ENCODE measurements at regions not wholly inside any gene's neighbourhood (a gene's known extent, or its start where the extent isn't known, plus 50 kb on each side); places are given as distances from the start of the nearest gene placed in this dataset.

GRCh38 chr14:104341532-104342434 is 203.4 kb downstream of the KIF26A start:
- no peak for DNase-seq (ENCODE audit: low read depth)

DNA sequence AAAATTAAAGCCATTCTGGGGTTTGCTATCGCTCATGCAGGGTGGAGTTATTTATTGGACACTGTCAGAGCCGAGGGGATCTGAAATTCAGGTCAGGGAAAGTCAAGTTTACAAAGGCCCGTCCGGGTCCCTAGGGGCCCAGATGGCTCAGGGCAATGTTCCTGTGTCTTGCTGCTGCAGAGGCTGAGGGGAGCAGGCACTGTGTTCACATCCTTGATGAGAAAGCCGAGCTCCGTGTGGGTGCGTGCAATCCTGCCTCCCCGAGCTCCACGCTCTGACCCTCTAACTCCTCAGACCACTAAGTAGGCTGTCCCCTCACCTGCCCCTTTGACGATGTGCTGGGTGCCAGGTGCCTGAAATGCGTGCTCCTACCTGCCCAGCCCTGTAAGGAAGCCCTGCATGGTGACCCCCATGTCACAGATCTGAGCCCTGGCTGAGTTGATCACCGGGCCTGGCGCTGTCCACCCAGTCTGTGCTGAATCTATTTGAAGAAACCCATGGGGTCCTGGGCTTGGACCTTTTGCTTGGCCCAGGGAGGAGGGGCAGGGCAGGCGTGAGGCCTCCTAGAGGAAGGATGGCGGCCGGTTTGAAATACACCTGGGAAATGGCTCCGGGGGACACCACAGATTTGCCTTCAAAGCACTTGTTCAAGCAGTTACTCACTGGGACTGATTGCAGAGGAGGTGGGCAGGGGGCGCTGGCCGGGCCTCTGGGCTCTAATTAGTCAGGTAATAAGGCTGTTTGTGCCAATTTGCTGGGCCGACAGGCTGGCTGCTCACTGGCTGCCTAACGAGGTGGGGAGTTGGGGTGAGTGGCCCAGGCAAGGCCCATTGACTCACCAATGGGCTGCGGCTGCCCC is 204.3 kb downstream of the KIF26A start:
- DNase-seq (ENCODE audit: low read depth): no peak

GRCh38 chr14:104343294-104343625 is 204.9 kb downstream of the KIF26A start:
- no peak for DNase-seq (ENCODE audit: low read depth)

DNA sequence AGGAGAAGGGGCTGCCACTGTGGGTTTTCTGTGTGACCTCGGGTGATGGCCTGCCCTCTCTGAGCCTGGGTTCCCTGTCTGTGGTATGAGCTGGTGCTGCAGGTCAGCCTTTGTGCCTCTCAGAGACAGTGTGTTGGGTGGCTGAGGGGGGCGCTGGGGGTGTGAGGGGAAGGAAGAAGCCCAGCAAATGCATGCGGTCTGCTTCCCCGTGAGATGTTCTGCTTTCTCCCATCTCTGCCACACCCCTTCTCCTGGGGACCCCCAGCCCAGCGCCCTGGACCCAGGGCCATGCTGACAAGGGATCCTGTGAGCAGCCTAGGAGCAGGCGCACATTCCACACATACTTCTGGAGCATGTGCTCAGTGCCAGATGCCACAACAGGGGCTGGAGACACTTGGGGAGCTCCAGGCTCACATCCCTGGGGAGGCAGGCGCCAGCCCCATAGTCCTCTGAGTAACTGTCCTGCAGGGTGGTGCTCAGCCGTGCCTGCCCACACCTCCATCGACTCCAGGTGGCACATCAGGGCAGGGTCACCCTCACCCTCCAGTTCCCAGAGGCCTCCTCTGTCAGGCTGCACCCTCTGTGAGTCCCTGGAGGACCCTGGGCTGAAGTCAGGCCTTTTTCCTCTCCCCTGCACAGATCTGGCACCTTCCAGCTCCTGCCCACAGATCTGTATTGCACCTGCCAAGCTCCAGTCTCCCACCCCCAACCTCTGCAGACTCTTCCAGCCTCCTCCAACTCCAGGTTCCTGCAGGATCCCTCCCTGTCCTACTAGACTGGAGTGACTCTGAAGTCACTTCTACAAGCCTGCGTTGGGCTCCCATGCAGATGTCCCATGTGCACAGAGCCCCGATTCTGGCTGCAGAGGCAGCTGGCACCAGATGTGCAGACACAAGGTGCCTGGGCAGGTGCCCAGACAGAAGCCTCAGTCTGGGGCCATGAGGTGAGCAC is 205.6 kb downstream of the KIF26A start:
- no peak for DNase-seq (ENCODE audit: low read depth)

- no peak for DNase-seq (ENCODE audit: low read depth)
These were observed 206.6 kb downstream of the KIF26A start for GRCh38 chr14:104344818-104345620.

DNA sequence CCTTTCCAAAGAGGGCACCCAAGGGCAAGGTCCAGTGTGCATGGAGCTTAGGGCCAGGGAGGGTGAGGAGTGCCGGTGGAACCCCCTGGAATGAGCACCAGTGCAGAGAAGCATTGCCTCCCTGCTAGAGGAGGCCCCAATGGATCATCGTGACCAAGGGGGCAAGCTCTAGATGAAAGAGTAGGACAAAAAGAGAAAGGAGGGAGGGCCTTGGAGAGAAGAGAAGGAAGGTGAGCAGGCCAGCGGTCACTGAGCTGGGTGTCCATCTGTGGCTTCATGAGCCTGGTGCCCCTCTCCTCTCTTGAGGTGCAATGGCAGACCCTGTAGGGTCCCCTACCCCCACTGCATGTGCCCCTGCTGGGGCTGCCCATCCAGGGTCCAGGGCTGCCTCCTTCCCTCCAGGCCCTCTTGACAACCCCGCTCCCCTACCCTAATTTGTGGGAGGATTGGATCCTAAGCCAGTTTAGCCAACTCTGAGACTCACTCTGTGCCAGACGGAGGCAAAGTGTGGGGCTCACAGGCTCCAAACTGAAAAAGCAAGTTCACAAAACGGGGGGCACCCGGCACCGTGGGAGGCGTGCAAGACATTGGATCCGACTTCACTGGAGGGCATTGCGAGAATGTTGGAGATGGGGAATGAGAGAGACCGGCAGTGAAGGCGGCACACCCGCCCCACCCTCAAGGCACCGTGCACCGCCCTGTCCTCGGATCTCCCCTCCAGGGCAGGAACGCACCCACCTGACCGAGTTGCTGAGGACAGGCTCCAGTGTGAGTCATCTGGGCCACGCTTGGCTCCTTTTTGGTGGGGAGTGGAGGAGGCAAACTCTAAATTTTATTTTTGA is 207.5 kb downstream of the KIF26A start:
- DNase-seq (ENCODE audit: low read depth): no peak

DNA sequence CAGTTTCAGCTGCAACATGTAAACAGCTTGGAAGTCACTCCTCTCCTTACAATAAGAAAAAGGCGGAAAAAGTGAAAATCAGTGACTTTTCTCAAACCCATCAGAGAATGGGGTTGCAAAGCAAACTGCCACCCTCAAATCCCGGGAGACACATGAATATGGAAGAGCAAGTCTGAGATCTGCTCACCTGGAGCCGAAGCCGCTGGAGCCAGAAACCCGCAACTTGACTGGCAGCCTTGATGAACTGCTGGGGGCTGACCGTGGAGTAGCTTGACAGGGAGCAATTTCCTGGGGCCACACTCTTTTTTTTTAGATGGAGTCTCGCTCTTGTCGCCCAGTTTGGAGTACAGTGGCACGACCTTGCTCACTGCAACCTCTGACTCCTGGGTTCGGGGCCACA is 208.2 kb downstream of the KIF26A start:
- DNase-seq (ENCODE audit: low read depth): no peak

DNA sequence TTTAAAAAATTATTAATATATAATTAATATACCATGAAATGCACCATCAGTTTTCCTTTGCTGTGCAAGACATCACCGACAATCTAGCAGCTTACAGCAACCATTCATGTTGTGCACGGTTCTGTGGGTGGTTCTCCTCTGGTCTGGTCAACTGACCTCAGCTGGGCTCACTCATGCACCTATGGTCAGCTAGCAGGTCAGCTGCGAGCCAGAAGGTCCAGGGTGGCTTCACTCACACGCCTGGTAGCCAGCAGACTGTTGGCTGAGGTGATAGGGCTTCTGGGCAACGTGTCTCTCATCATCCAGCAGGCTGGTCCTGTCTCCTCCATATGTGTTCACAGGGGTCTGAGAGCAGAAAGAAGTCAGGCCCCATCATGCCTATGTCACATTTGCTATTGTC is 210.4 kb downstream of the KIF26A start:
- no peak for DNase-seq (ENCODE audit: low read depth)

GRCh38 chr14:104349950-104350349 is 211.6 kb downstream of the KIF26A start:
- DNase-seq (ENCODE audit: low read depth): no peak

DNA sequence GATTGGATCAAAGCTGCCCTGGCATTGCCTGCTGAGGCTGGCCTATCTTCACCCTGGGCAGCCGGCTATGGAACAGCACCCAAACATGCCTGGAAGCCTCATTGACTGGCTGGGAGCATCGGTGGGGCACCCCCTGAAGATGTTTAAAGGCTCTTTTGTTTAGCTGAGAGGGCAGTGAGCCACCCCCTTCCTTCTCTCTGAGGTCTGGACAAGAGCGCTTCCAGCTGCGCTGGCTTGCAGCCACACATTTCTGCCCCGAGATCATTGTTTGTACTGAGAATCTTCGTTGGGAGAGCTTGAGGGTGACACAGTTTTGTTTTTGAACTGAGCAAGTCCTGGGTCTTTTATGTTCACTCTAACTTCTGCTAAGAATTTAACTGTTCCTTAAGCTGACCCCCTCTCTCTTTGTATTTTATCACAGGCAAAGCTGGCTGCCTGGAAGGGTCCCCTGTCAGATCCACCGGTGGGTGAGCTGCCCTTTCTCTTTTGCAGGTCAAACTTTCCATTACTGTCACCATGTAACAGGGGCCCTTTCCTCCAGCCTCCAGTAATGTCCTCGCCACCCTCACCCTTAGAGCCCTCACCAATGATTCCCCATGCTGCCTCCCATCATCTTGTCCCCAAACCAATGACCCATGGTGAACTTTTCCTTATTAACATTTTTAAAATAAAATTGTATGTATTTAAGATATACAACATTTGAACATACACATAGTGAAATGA is 212.2 kb downstream of the KIF26A start:
- DNase-seq (ENCODE audit: low read depth): no peak

DNA sequence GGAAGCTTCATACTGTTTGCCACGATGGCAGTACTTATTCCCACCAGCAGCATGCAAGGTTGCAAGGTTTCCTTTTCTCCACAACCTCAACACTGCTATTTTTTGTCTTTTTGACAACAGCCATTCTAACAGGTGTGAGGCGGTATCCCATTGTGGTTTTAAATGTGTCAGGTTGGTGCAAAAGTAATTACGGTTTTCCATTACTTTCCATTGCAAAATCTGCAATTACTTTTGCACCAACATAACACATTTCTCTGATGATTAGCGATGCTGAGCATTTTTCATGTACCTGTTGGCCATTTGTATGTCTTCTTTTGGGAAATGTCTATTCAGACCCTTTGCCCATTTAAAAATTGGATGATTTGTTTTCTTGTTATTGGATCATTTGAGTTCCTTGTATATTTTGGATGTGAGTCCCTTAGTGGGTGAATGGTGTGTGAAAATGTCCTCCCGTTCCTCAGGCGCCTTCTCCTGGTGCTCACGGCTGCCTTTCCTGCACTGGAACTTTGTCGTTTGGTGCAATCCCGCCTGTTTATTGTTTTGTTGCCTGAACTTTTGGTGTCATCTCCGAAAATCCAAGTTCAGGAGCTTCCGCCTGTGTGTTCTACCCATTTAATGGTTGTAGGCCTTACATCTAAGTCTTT is 213.6 kb downstream of the KIF26A start:
- no peak for DNase-seq (ENCODE audit: low read depth)

- no peak for DNase-seq (ENCODE audit: low read depth)
These were observed 214.3 kb downstream of the KIF26A start for GRCh38 chr14:104352493-104353220.

GRCh38 chr14:104353221-104353920 is 215.0 kb downstream of the KIF26A start:
- DNase-seq (ENCODE audit: low read depth): no peak

- DNase-seq (ENCODE audit: low read depth): no peak
These were observed 215.7 kb downstream of the KIF26A start for GRCh38 chr14:104353921-104354701.

DNA sequence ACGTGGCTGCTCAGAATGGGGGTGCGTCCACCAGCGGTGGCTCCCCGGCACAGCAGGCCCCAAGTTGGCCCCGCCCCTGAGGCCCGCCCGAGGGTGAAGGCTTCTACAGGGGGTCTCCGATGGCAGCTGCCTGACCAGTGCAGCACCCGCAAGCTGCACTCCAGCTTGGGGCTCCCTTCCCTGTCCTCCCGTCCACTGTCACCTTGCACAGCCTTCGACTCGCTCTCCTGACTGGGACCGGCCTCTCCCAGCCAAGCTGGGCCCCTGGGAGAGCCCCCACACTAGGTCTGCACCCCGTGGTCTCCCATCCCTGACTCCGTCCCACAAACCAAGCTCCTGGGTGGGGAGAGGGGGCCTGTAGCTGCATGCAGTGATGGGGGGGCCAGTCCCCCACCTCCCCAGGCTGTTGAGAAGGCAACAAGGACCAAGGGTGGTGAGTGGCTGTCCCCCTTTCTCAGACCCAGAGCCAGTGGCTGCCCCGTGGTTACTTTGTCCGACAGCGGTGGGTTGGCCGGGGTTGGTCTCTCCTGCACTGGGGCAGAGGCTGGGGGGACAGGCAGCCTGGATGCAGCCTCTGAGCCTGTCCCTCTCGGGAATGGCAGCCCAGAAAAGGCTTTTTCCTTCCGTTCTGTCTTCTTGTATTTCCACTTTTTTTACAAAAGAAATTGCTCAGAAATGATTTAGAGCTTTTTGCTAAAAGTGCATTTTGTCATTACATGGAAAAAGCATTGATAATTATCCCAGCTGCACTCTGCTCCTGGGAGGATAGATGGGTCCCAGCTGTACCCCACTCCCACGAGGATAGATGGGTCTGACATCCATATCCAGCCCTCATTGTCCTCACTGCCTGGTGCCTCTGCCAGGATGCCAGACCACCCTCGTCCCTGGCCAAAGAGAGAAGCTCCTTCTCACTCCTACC is 217.0 kb downstream of the KIF26A start:
- DNase-seq (ENCODE audit: low read depth): no peak
